PFSK-1 (cell line): ENCODE measurements at regions not wholly inside any gene's neighbourhood (a gene's known extent, or its start where the extent isn't known, plus 50 kb on each side); places are given as distances from the start of the nearest gene placed in this dataset.

Experiments used
- FOXP2 ChIP-seq: optimal IDR thresholded peaks from 2 replicates; pipeline ENCODE3; 2011; ENCODE audit warnings: borderline replicate concordance, control low read depth, inconsistent platforms; ENCODE audit not compliant: insufficient read depth; ENCODE audit errors: extremely low read length, extremely low read depth
- POLR2AphosphoS5 ChIP-seq: IDR thresholded peaks from 2 replicates; pipeline ENCODE4 v1.6.1; 2012; ENCODE audit warnings: low read depth, mild to moderate bottlenecking, control low read depth, low read length, moderate library complexity
- SIN3A ChIP-seq: IDR thresholded peaks from 2 replicates; pipeline ENCODE4 v1.6.1; 2012; ENCODE audit warnings: mild to moderate bottlenecking, low read length, moderate library complexity, borderline replicate concordance; ENCODE audit not compliant: insufficient read depth
- TAF1 ChIP-seq: IDR thresholded peaks from 2 replicates; pipeline ENCODE4 v1.6.1; 2012; ENCODE audit warnings: low read length, control low read depth, borderline replicate concordance; ENCODE audit not compliant: insufficient read depth
- TF ChIP-seq, protein P1 (sequence below), 2 experiments: IDR thresholded peaks; 2 replicates each; pipeline versions ENCODE4 v1.6.1 to v1.8.0; 2011 to 2012; ENCODE audit warnings: low read depth in 2 of 2, low read length in 2 of 2, control low read depth in 1 of 2, inconsistent platforms in 1 of 2, mild to moderate bottlenecking in 1 of 2, moderate library complexity in 1 of 2; ENCODE audit not compliant: insufficient read depth in 1 of 2

DNA sequence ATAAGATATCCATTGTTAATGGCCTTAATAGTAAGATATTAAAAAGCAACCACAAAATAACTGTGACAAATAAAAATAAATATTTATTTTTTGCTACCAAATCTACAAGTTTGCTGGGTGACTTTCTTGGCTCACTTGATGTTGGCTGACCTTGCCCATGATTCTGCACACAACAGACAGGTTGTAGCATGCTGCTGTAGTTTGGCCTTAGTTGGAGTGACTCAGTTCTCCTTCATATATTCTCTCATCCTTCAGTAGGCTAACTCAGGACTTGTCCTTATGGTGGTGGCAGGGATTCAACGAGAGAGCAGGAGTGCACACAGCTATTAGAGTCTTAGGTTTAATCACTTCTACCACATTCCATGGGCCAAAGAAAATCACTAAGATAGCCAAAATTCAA is 437.9 kb downstream of the MRPL39 start:
- no peak for TF ChIP-seq TAF1
- TF ChIP-seq SIN3A = no peak
- TF ChIP-seq, protein P1, sequence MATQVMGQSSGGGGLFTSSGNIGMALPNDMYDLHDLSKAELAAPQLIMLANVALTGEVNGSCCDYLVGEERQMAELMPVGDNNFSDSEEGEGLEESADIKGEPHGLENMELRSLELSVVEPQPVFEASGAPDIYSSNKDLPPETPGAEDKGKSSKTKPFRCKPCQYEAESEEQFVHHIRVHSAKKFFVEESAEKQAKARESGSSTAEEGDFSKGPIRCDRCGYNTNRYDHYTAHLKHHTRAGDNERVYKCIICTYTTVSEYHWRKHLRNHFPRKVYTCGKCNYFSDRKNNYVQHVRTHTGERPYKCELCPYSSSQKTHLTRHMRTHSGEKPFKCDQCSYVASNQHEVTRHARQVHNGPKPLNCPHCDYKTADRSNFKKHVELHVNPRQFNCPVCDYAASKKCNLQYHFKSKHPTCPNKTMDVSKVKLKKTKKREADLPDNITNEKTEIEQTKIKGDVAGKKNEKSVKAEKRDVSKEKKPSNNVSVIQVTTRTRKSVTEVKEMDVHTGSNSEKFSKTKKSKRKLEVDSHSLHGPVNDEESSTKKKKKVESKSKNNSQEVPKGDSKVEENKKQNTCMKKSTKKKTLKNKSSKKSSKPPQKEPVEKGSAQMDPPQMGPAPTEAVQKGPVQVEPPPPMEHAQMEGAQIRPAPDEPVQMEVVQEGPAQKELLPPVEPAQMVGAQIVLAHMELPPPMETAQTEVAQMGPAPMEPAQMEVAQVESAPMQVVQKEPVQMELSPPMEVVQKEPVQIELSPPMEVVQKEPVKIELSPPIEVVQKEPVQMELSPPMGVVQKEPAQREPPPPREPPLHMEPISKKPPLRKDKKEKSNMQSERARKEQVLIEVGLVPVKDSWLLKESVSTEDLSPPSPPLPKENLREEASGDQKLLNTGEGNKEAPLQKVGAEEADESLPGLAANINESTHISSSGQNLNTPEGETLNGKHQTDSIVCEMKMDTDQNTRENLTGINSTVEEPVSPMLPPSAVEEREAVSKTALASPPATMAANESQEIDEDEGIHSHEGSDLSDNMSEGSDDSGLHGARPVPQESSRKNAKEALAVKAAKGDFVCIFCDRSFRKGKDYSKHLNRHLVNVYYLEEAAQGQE (IDR thresholded peaks at IDR 0.05; ENCODE audit: insufficient read depth in 1 of 2, low read depth in 2 of 2, low read length in 2 of 2) = no peak
- no peak for TF ChIP-seq FOXP2
- no peak for TF ChIP-seq POLR2AphosphoS5

DNA sequence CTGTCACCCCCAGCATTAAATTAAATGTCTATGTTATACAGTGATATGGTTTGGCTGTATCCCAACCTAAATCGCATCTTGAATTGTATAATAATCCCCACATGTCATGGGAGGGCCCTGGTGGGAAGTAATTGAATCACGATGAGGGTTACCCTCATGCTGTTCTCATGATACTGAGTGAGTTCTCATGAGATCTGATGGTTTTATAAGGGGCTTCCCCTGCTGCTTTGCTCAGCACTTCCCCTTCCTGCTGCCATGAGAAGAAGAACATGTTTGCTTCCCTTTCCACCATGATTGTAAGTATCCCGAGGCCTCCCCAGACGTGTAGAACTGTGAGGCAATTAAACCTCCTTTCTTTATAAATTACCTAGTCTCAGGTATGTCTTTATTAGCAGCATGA is 445.7 kb downstream of the MRPL39 start:
- TF ChIP-seq FOXP2 = no peak

DNA sequence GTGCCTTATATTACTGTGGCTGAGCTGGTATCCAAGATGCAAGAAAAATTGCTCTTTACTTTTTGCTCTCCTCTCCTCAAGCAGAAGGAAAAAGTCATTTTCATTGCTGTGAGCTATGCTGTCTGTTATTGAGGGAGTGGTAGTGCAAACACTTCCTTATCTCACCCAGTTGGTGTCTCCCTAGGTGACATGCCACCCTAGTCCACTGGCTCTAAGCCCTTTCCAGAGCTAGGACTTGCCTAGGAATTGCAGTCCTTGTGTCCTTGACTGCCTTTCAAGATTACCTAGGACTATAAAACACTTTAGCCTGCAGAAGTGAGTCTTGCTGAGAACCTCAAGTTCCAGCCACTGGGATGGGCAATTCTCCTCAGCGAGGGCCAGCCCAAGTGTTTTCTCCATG is 458.3 kb downstream of the MRPL39 start:
- TF ChIP-seq, protein P1 (IDR thresholded peaks at IDR 0.05; ENCODE audit: insufficient read depth in 1 of 2, low read depth in 2 of 2, low read length in 2 of 2) = no peak
- TF ChIP-seq SIN3A = no peak
- no peak for TF ChIP-seq FOXP2
- no peak for TF ChIP-seq TAF1
- no peak for TF ChIP-seq POLR2AphosphoS5

DNA sequence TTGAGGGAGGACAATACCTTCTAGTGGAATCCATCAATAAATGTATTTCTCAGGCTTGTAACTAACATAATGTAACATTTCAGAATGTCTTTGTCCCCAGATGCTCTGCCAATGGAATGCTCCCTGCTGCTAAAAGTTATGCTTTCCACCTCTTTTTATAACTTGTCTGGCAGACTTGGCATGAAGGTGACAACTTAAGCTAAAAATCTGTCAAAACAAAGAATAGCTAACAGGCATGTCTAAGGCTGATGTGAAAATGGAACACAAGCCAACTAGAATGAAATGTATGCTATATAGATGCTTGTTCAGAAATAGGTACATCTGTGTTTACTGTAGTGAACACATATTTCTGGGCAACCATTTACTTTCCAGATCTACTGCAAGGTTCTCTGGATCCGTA is 467.9 kb downstream of the MRPL39 start:
- TF ChIP-seq, protein P1 (IDR thresholded peaks at IDR 0.05; ENCODE audit: insufficient read depth in 1 of 2, low read depth in 2 of 2, low read length in 2 of 2) = no peak
- no peak for TF ChIP-seq TAF1
- no peak for TF ChIP-seq SIN3A
- no peak for TF ChIP-seq POLR2AphosphoS5
- TF ChIP-seq FOXP2 = no peak

DNA sequence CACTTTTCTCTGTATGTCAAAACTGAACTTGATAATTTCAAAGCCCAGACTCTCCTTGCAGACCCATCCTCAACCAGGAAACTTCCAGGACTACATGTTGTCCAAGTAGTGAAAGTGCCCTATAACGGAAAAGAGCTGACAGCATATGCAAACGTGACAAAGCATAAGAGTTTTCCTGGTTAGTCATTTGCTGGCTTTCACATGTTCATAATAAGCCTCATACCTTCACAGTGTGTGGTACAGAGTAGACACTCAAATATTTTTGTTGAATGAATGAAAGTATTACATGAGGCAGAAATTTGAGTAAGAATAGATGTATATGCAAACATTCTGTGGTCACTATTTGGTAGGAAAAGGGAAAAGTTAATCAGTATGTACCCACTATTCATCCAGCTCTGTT is 473.3 kb downstream of the MRPL39 start:
- no peak for TF ChIP-seq TAF1
- TF ChIP-seq POLR2AphosphoS5 = no peak
- no peak for TF ChIP-seq SIN3A
- no peak for TF ChIP-seq FOXP2

DNA sequence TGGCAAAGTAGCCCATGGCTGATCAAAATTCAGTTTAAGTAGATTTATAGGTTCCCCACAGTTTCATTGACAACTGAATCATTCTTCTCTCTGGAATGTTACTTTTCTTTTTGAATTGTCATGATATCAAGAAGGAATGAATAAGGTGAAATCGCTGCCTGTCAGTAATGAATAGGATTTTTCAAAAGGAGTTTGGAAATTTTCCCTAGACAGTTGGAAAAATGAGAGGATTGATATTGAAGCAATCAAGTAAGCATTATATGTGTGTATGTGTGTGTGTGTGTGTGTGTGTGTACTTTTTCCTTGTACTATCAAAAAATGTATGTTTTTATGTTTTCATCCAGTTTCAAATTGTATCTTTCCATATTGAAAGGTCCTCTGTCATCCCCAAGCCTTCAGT is 479.5 kb downstream of the MRPL39 start:
- TF ChIP-seq FOXP2 (no peak), POLR2AphosphoS5 (no peak), TAF1 (no peak), SIN3A (no peak)
- TF ChIP-seq, protein P1 (IDR thresholded peaks at IDR 0.05; ENCODE audit: insufficient read depth in 1 of 2, low read depth in 2 of 2, low read length in 2 of 2) = no peak
